Transverse colon (tissue), 4 donors: ENCODE measurements at regions not wholly inside any gene's neighbourhood (a gene's known extent, or its start where the extent isn't known, plus 50 kb on each side); places are given as distances from the start of the nearest gene placed in this dataset.

ENCODE experiments used
- EP300 ChIP-seq: sonication (generic); formaldehyde crosslinking; IDR thresholded peaks from one replicate; pipeline ENCODE4 v1.6.1; 2017; ENCODE audit warnings: antibody characterized with exemption, low read depth
- POLR2A ChIP-seq: fragments of 450-650 bp; IDR thresholded peaks from one replicate; pipeline ENCODE4 v1.6.1; 2016; ENCODE audit warnings: antibody characterized with exemption, mild to moderate bottlenecking, moderate library complexity
- POLR2AphosphoS5 ChIP-seq, 3 donors: sonication (generic); formaldehyde crosslinking; IDR thresholded peaks; one replicate each; pipeline ENCODE4 v1.6.1; 2016; ENCODE audit warnings: antibody characterized with exemption in 3 of 3
- TF ChIP-seq, protein P1 (sequence below), 5 experiments: fragments of 200-600 bp in 3 of 5; fragments of 450-650 bp in 2 of 5; sonication (generic) in 3 of 5; IDR thresholded peaks; 1 replicate in 2 of 5; 2 replicates in 3 of 5; pipeline ENCODE4 v1.5.1; 2016 to 2017; ENCODE audit warnings: antibody characterized with exemption in 5 of 5, inconsistent platforms in 3 of 5, mild to moderate bottlenecking in 2 of 5, moderate library complexity in 1 of 5

DNA sequence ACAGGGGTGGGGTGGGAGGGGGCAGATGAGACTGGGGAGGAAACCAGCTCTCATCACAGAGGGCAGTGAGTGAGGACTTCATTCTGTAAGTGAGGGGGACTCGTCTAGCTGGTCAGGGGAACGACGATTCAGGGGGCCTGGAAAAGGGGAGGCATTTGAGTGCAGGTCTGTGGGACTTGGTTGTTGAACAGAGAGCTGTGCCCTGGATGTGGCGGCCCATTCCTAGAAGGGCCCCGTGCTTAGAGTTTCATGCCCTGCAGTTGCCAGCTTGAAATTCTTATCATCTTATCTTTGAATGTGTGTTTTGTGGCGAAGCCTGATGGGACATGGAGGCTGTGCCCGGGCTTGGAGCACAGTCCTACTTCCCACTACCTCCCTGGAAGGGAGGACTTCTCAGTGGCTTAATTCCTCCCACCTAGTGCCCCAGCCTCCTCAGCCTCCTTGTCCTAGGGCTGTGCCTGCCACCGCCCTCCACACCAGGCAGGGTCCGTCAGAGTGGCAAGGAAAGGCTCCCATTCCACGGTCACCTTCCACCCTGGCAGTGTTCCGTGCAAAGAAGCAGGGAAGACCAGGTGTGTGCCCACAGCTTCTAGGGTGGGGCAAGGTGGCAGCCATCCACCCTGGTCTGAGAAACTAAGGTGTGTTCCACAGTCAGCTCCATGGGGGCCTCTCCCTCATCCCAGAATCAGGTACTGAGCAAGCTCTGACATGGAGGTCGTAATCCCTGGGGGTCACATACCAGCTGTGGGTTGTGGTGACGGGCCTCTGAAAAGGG, 59.7 kb upstream of the LMO1 start:
- TF ChIP-seq EP300 (no peak), POLR2AphosphoS5 (IDR thresholded peaks at IDR 0.05) (no peak), POLR2A (no peak)
- TF ChIP-seq, protein P1, sequence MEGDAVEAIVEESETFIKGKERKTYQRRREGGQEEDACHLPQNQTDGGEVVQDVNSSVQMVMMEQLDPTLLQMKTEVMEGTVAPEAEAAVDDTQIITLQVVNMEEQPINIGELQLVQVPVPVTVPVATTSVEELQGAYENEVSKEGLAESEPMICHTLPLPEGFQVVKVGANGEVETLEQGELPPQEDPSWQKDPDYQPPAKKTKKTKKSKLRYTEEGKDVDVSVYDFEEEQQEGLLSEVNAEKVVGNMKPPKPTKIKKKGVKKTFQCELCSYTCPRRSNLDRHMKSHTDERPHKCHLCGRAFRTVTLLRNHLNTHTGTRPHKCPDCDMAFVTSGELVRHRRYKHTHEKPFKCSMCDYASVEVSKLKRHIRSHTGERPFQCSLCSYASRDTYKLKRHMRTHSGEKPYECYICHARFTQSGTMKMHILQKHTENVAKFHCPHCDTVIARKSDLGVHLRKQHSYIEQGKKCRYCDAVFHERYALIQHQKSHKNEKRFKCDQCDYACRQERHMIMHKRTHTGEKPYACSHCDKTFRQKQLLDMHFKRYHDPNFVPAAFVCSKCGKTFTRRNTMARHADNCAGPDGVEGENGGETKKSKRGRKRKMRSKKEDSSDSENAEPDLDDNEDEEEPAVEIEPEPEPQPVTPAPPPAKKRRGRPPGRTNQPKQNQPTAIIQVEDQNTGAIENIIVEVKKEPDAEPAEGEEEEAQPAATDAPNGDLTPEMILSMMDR (IDR thresholded peaks at IDR 0.05), result no peak
